Stimulated activated CD8-positive, alpha-beta memory T cell treated with anti-CD3 and anti-CD28 coated beads, Interleukin-15, amount 100 ng/mL, for 48 hours (primary cell): ENCODE measurements at regions not wholly inside any gene's neighbourhood (a gene's known extent, or its start where the extent isn't known, plus 50 kb on each side); places are given as distances from the start of the nearest gene placed in this dataset.
"Not testable (repeated sequence)": the region's sequence is repeated elsewhere in the genome, so short reads cannot be mapped to it uniquely, and the experiment has no call there.

Source experiments
- DNase-seq, 2 donors: peaks; one replicate each; pipeline ENCODE4 v3.0.0-alpha.2; 2020; ENCODE audit warnings: low read depth in 2 of 2

GRCh38 chr11:19433791-19434190, 193.0 kb upstream of the E2F8 start:
- no peak for DNase-seq

- no peak for DNase-seq
These were observed 192.6 kb upstream of the E2F8 start for GRCh38 chr11:19433367-19433766.

GRCh38 chr11:19432370-19433061, 191.8 kb upstream of the E2F8 start:
- DNase-seq = no peak

GRCh38 chr11:19430754-19431398, 190.1 kb upstream of the E2F8 start:
- DNase-seq = no peak

- DNase-seq = no peak
These were observed 189.6 kb upstream of the E2F8 start for GRCh38 chr11:19430346-19430745.

GRCh38 chr11:19429108-19429760, 188.5 kb upstream of the E2F8 start:
- no peak for DNase-seq

GRCh38 chr11:19428206-19429002, 187.7 kb upstream of the E2F8 start:
- no peak for DNase-seq

- DNase-seq = no peak
These were observed 186.1 kb upstream of the E2F8 start for GRCh38 chr11:19426756-19427403.

- DNase-seq = no peak
These were observed 185.4 kb upstream of the E2F8 start for GRCh38 chr11:19426011-19426755.

GRCh38 chr11:19422276-19422675, 181.5 kb upstream of the E2F8 start:
- DNase-seq = no peak

GRCh38 chr11:19420868-19421533, 180.3 kb upstream of the E2F8 start:
- DNase-seq = no peak

- no peak for DNase-seq
These were observed 179.1 kb upstream of the E2F8 start for GRCh38 chr11:19419808-19420207.

- DNase-seq = no peak
These were observed 178.4 kb upstream of the E2F8 start for GRCh38 chr11:19419021-19419750.

- no peak for DNase-seq
These were observed 177.5 kb upstream of the E2F8 start for GRCh38 chr11:19418221-19418620.

- DNase-seq = not testable (repeated sequence)
These were observed 171.3 kb upstream of the E2F8 start for GRCh38 chr11:19412070-19412469.

GRCh38 chr11:19410032-19410431, 169.3 kb upstream of the E2F8 start:
- no peak for DNase-seq

- DNase-seq = no peak
These were observed 168.6 kb upstream of the E2F8 start for GRCh38 chr11:19409307-19409706.

GRCh38 chr11:19407677-19408270, 167.0 kb upstream of the E2F8 start:
- DNase-seq = no peak

GRCh38 chr11:19405966-19406365, 165.2 kb upstream of the E2F8 start:
- DNase-seq = no peak
